ENCODE measurements at regions not wholly inside any gene's neighbourhood (a gene's known extent, or its start where the extent isn't known, plus 50 kb on each side); places are given as distances from the start of the nearest gene placed in this dataset.

DNA sequence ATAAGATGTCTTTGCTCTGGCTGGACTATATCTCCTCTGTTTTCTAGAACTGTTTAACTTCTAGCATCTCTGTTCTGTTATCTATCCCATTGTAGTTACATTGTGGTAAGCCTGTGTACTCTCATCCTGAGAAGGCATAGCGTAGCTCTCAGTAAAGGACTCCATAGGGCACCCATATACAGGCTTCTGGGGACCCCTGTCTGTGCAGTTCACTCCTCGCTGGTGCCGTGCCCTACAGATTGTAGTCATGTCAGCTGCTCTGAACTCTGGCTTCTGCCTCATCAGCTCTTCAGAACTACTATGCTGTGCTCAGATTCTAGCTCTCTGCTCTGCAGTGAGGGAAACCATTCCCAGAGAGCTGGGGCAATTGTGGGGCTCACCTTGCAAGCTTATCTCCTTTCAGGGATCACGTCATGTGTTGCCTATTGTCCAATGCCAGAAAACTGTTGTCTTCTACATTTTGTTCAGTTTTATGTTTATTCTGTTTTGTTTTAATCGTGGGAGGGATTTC, 181.3 kb upstream of the USP24 start (continued):
- TF ChIP-seq, protein P1, sequence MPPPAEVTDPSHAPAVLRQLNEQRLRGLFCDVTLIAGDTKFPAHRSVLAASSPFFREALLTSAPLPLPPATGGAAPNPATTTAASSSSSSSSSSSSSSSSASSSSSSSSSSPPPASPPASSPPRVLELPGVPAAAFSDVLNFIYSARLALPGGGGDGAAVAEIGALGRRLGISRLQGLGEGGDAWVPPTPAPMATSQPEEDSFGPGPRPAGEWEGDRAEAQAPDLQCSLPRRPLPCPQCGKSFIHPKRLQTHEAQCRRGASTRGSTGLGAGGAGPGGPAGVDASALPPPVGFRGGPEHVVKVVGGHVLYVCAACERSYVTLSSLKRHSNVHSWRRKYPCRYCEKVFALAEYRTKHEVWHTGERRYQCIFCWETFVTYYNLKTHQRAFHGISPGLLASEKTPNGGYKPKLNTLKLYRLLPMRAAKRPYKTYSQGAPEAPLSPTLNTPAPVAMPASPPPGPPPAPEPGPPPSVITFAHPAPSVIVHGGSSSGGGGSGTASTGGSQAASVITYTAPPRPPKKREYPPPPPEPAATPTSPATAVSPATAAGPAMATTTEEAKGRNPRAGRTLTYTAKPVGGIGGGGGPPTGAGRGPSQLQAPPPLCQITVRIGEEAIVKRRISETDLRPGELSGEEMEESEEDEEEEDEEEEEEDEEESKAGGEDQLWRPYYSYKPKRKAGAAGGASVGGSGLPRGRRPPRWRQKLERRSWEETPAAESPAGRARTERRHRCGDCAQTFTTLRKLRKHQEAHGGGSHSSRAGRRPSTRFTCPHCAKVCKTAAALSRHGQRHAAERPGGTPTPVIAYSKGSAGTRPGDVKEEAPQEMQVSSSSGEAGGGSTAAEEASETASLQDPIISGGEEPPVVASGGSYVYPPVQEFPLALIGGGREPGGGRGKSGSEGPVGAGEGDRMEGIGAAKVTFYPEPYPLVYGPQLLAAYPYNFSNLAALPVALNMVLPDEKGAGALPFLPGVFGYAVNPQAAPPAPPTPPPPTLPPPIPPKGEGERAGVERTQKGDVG (CRISPR knock-in tag; IDR thresholded peaks at IDR 0.05): no peak
- TF ChIP-seq TCF12 (IDR thresholded peaks at IDR 0.05; ENCODE audit: low read depth, low read length): no peak
- no peak for TF ChIP-seq KAT2A (conservative IDR thresholded peaks at IDR 0.05; ENCODE audit: control insufficient read depth, low read depth, low read length)
- TF ChIP-seq ZSCAN29 (IDR thresholded peaks at IDR 0.05): no peak
- no peak for TF ChIP-seq RUNX3 (IDR thresholded peaks at IDR 0.05; ENCODE audit: low read length)
- no peak for TF ChIP-seq ASH2L (IDR thresholded peaks at IDR 0.05; ENCODE audit: borderline replicate concordance, low read depth)
- TF ChIP-seq, protein P2, sequence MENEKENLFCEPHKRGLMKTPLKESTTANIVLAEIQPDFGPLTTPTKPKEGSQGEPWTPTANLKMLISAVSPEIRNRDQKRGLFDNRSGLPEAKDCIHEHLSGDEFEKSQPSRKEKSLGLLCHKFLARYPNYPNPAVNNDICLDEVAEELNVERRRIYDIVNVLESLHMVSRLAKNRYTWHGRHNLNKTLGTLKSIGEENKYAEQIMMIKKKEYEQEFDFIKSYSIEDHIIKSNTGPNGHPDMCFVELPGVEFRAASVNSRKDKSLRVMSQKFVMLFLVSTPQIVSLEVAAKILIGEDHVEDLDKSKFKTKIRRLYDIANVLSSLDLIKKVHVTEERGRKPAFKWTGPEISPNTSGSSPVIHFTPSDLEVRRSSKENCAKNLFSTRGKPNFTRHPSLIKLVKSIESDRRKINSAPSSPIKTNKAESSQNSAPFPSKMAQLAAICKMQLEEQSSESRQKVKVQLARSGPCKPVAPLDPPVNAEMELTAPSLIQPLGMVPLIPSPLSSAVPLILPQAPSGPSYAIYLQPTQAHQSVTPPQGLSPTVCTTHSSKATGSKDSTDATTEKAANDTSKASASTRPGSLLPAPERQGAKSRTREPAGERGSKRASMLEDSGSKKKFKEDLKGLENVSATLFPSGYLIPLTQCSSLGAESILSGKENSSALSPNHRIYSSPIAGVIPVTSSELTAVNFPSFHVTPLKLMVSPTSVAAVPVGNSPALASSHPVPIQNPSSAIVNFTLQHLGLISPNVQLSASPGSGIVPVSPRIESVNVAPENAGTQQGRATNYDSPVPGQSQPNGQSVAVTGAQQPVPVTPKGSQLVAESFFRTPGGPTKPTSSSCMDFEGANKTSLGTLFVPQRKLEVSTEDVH (IDR thresholded peaks at IDR 0.05; ENCODE audit: low read depth, partially characterized antibody): no peak

DNA sequence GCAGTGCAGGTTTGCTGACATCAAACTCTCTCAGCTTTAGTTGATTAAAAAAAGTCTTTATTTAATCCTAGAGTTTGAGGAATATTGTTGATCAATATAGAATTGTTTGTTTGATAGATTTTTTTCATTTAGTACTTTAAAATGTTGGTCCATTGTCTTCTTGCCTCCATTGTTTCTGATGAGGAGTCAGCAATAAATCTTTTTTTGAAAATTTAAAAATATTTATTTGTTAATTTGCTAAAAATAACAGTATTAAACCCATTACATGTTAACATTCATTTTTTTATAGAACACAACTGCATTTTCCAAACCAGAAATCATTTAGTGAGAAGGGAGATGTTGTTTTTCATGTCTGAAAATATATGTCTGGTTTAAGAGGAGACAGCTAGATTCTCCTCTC, 173.8 kb upstream of the USP24 start:
- FAIRE-seq (no peak), ATAC-seq (no peak), DNase-seq (ENCODE audit: low read depth, low spot score) (no peak)
- H3K4me2 ChIP-seq (ENCODE audit: control insufficient read depth, insufficient read depth): no peak overlapping the region
- H3K27me3 ChIP-seq (replicated peaks in 1 of 2; ENCODE audit: control insufficient read depth in 2 of 2, insufficient read depth in 2 of 2, low read length in 1 of 2): no peaks in the 10 kb centered on the region
- ChIA-PET SMC1A (ENCODE audit: uncharacterized antibody, unreplicated experiment) (interaction anchor here (1.4 kb wide), 1 partner anchor 8 kb away, joined by 3 read pairs; no protein-coding TSS in a partner anchor), CTCF (interaction anchor here (2.4 kb wide), 1 partner anchor 10 kb away, joined by 7 read pairs; no protein-coding TSS in a partner anchor), RAD21 (ENCODE audit: unreplicated experiment) (no interaction called here), POLR2A (no interaction called here)
- H3K4me3 ChIP-seq: no peak overlapping the region
- no peaks in the 10 kb centered on the region for H3K79me2 ChIP-seq (ENCODE audit: control insufficient read depth, insufficient read depth, low read length)
- BruUV-seq (replicated peaks): no TSS peak
- H2AFZ ChIP-seq (ENCODE audit: control insufficient read depth, low read depth, low read length): no peak overlapping the region
- in situ Hi-C loops (cut with MboI) (no loop called here), intact Hi-C loops (cut with micrococcal nuclease; ENCODE audit: unreplicated experiment) (no loop called here)
- H3K9me3 ChIP-seq (replicated peaks; ENCODE audit: control insufficient read depth, insufficient read depth, low read length): no peaks in the 10 kb centered on the region
- H3K9ac ChIP-seq (ENCODE audit: control insufficient read depth, insufficient read depth, low read length): no peak overlapping the region
- no peaks in the 10 kb centered on the region for H3K4me1 ChIP-seq (ENCODE audit: control insufficient read depth, insufficient read depth, low read length)
- H4K20me1 ChIP-seq (ENCODE audit: control insufficient read depth, insufficient read depth): no peaks in the 10 kb centered on the region
- no peak overlapping the region for H3K27ac ChIP-seq (ENCODE audit: control insufficient read depth, insufficient read depth)
- no peaks in the 10 kb centered on the region for H3K36me3 ChIP-seq (ENCODE audit: control insufficient read depth in 2 of 2, insufficient read depth in 2 of 2, low read length in 1 of 2)
- TF ChIP-seq, protein P1 (CRISPR knock-in tag; IDR thresholded peaks at IDR 0.05): no peak
- TF ChIP-seq EED (IDR thresholded peaks at IDR 0.05; ENCODE audit: low read depth): no peak
